ENCODE measurements at regions not wholly inside any gene's neighbourhood (a gene's known extent, or its start where the extent isn't known, plus 50 kb on each side); places are given as distances from the start of the nearest gene placed in this dataset.
A peak's percentile ranks its signal among the peaks of the same experiment; 100 is the strongest.

GRCh38 chr11:19442554-19442910, 201.8 kb upstream of the E2F8 start:
- Mint-ChIP-seq H3K36me3 (no peaks in the 10 kb centered on the region), H3K9me3 (no peaks in the 10 kb centered on the region), H3K4me3 (no peak overlapping the region), H3K27ac (peak overlapping the region; percentile 71), H3K27me3 (no peaks in the 10 kb centered on the region), H3K4me1 (peaks cover 16% of the 10 kb centered on the region)
- no peak for ATAC-seq

GRCh38 chr11:19441752-19442553, 201.2 kb upstream of the E2F8 start:
- Mint-ChIP-seq H3K27me3 (no peaks in the 10 kb centered on the region), H3K4me1 (peaks cover 16% of the 10 kb centered on the region), H3K36me3 (no peaks in the 10 kb centered on the region), H3K27ac (peak overlapping the region; percentile 71), H3K9me3 (no peaks in the 10 kb centered on the region), H3K4me3 (peak overlapping the region; percentile 45)
- ATAC-seq = peak; percentile 91

- H3K36me3 Mint-ChIP-seq = no peaks in the 10 kb centered on the region
- no peak for ATAC-seq
- peaks cover 16% of the 10 kb centered on the region for H3K4me1 Mint-ChIP-seq
- H3K27me3 Mint-ChIP-seq = no peaks in the 10 kb centered on the region
- peak overlapping the region; percentile 71 for H3K27ac Mint-ChIP-seq
- no peaks in the 10 kb centered on the region for H3K9me3 Mint-ChIP-seq
- no peak overlapping the region for H3K4me3 Mint-ChIP-seq
Observed at GRCh38 chr11:19441288-19441687, 200.5 kb upstream of the E2F8 start.

GRCh38 chr11:19437760-19438159, 197.0 kb upstream of the E2F8 start:
- ATAC-seq = no peak
- peaks cover 4% of the 10 kb centered on the region for H3K9me3 Mint-ChIP-seq
- H3K27ac Mint-ChIP-seq = no peak overlapping the region
- H3K27me3 Mint-ChIP-seq = no peaks in the 10 kb centered on the region
- no peak overlapping the region for H3K4me3 Mint-ChIP-seq
- H3K36me3 Mint-ChIP-seq = no peaks in the 10 kb centered on the region
- peaks cover 40% of the 10 kb centered on the region for H3K4me1 Mint-ChIP-seq

GRCh38 chr11:19436932-19437331, 196.2 kb upstream of the E2F8 start:
- Mint-ChIP-seq H3K27me3 (no peaks in the 10 kb centered on the region), H3K9me3 (peaks cover 4% of the 10 kb centered on the region), H3K36me3 (no peaks in the 10 kb centered on the region), H3K4me3 (no peak overlapping the region), H3K4me1 (peaks cover 39% of the 10 kb centered on the region), H3K27ac (no peak overlapping the region)
- ATAC-seq = no peak

GRCh38 chr11:19435306-19435989, 194.7 kb upstream of the E2F8 start:
- peaks cover 4% of the 10 kb centered on the region for H3K9me3 Mint-ChIP-seq
- no peak for ATAC-seq
- no peak overlapping the region for H3K27ac Mint-ChIP-seq
- no peak overlapping the region for H3K4me3 Mint-ChIP-seq
- peaks cover 41% of the 10 kb centered on the region for H3K4me1 Mint-ChIP-seq
- no peaks in the 10 kb centered on the region for H3K36me3 Mint-ChIP-seq
- no peaks in the 10 kb centered on the region for H3K27me3 Mint-ChIP-seq

GRCh38 chr11:19433791-19434190, 193.0 kb upstream of the E2F8 start:
- Mint-ChIP-seq H3K4me3 (no peak overlapping the region), H3K9me3 (peaks cover 4% of the 10 kb centered on the region), H3K27me3 (no peaks in the 10 kb centered on the region), H3K4me1 (peaks cover 48% of the 10 kb centered on the region), H3K36me3 (no peaks in the 10 kb centered on the region), H3K27ac (peak overlapping the region; percentile 77)
- ATAC-seq = no peak

GRCh38 chr11:19433367-19433766, 192.6 kb upstream of the E2F8 start:
- H3K4me3 Mint-ChIP-seq = no peak overlapping the region
- no peaks in the 10 kb centered on the region for H3K27me3 Mint-ChIP-seq
- H3K27ac Mint-ChIP-seq = peak overlapping the region; percentile 77
- H3K36me3 Mint-ChIP-seq = no peaks in the 10 kb centered on the region
- peak; percentile 70 for ATAC-seq
- peaks cover 48% of the 10 kb centered on the region for H3K4me1 Mint-ChIP-seq
- H3K9me3 Mint-ChIP-seq = peaks cover 4% of the 10 kb centered on the region

GRCh38 chr11:19432370-19433061, 191.8 kb upstream of the E2F8 start:
- Mint-ChIP-seq H3K4me1 (peaks cover 48% of the 10 kb centered on the region), H3K4me3 (peak overlapping the region; percentile 27), H3K27ac (peak overlapping the region; percentile 50), H3K9me3 (peaks cover 4% of the 10 kb centered on the region), H3K27me3 (no peaks in the 10 kb centered on the region), H3K36me3 (no peaks in the 10 kb centered on the region)
- ATAC-seq = peak; percentile 69

GRCh38 chr11:19430754-19431398, 190.1 kb upstream of the E2F8 start:
- H3K4me1 Mint-ChIP-seq = peaks cover 52% of the 10 kb centered on the region
- peak overlapping the region; percentile 33 for H3K27ac Mint-ChIP-seq
- ATAC-seq = no peak
- H3K27me3 Mint-ChIP-seq = no peaks in the 10 kb centered on the region
- no peaks in the 10 kb centered on the region for H3K36me3 Mint-ChIP-seq
- no peak overlapping the region for H3K4me3 Mint-ChIP-seq
- H3K9me3 Mint-ChIP-seq = peaks cover 3% of the 10 kb centered on the region

- ATAC-seq = no peak
- H3K27me3 Mint-ChIP-seq = no peaks in the 10 kb centered on the region
- peaks cover 2% of the 10 kb centered on the region for H3K9me3 Mint-ChIP-seq
- no peaks in the 10 kb centered on the region for H3K36me3 Mint-ChIP-seq
- H3K4me3 Mint-ChIP-seq = no peak overlapping the region
- peaks cover 50% of the 10 kb centered on the region for H3K4me1 Mint-ChIP-seq
- no peak overlapping the region for H3K27ac Mint-ChIP-seq
Observed at GRCh38 chr11:19430346-19430745, 189.6 kb upstream of the E2F8 start.

GRCh38 chr11:19429108-19429760, 188.5 kb upstream of the E2F8 start:
- H3K9me3 Mint-ChIP-seq = peaks cover 2% of the 10 kb centered on the region
- peak overlapping the region; percentile 38 for H3K27ac Mint-ChIP-seq
- H3K27me3 Mint-ChIP-seq = no peaks in the 10 kb centered on the region
- H3K4me1 Mint-ChIP-seq = peaks cover 44% of the 10 kb centered on the region
- peak; percentile 41 for ATAC-seq
- H3K4me3 Mint-ChIP-seq = no peak overlapping the region
- no peaks in the 10 kb centered on the region for H3K36me3 Mint-ChIP-seq

GRCh38 chr11:19428206-19429002, 187.7 kb upstream of the E2F8 start:
- Mint-ChIP-seq H3K4me3 (no peak overlapping the region), H3K27me3 (no peaks in the 10 kb centered on the region)
- ATAC-seq = no peak

GRCh38 chr11:19426756-19427403, 186.1 kb upstream of the E2F8 start:
- Mint-ChIP-seq H3K27me3 (no peaks in the 10 kb centered on the region), H3K9me3 (no peaks in the 10 kb centered on the region), H3K27ac (no peak overlapping the region), H3K36me3 (no peaks in the 10 kb centered on the region), H3K4me1 (peaks cover 23% of the 10 kb centered on the region), H3K4me3 (no peak overlapping the region)
- ATAC-seq = no peak

More at GRCh38 chr11:19428206-19429002, 187.7 kb upstream of the E2F8 start:
- Mint-ChIP-seq H3K9me3 (no peaks in the 10 kb centered on the region), H3K4me1 (peaks cover 36% of the 10 kb centered on the region), H3K27ac (no peak overlapping the region), H3K36me3 (no peaks in the 10 kb centered on the region)
